Spleen (tissue), 7 donors: ENCODE measurements at regions not wholly inside any gene's neighbourhood (a gene's known extent, or its start where the extent isn't known, plus 50 kb on each side); places are given as distances from the start of the nearest gene placed in this dataset.

Experiments
- CTCF ChIP-seq, 11 experiments: fragments of 200-600 bp in 7 of 11; fragments of 450-650 bp in 4 of 11; sonication (generic) in 4 of 11; IDR thresholded peaks in 8 of 11; conservative IDR thresholded peaks in 3 of 11; 1 replicate in 7 of 11; 2 replicates in 4 of 11; pipeline versions ENCODE4 v1.4.0 to v1.8.0; 2016 to 2021; ENCODE audit warnings: antibody characterized with exemption in 11 of 11, inconsistent platforms in 4 of 11, mild to moderate bottlenecking in 1 of 11
- POLR2A ChIP-seq, 3 donors: fragments of 450-650 bp; IDR thresholded peaks; one replicate each; pipeline ENCODE4 v1.5.1; 2017; ENCODE audit warnings: antibody characterized with exemption in 3 of 3, mild to moderate bottlenecking in 1 of 3
- POLR2AphosphoS5 ChIP-seq, 3 donors: sonication (generic); formaldehyde crosslinking; IDR thresholded peaks; one replicate each; pipeline ENCODE4 v1.5.1; 2017; ENCODE audit warnings: antibody characterized with exemption in 3 of 3
- donor health status: DM: no; HTN: no; CAD: no; lungs with moderate emphysema.
- donor health status: DM: no; HTN: no; CAD: no.
- donor health status: DM: no; HTN: no; CAD: no.

GRCh38 chr16:27698266-27698665 is 148.3 kb downstream of the KATNIP start:
- TF ChIP-seq CTCF (IDR thresholded peaks at IDR 0.05 in 8 of 11, conservative IDR thresholded peaks at IDR 0.05 in 3 of 11) (no peak), POLR2A (IDR thresholded peaks at IDR 0.05) (no peak), POLR2AphosphoS5 (IDR thresholded peaks at IDR 0.05) (no peak)
